ENCODE measurements at regions not wholly inside any gene's neighbourhood (a gene's known extent, or its start where the extent isn't known, plus 50 kb on each side); places are given as distances from the start of the nearest gene placed in this dataset.

GRCh38 chr2:221758076-221758475, 186.0 kb upstream of the EPHA4 start:
- no peak overlapping the region for H3K4me3 ChIP-seq (ENCODE audit: low read depth, low read length)
- DNase-seq (ENCODE audit: low read depth), result no peak
- TF ChIP-seq, protein P1, sequence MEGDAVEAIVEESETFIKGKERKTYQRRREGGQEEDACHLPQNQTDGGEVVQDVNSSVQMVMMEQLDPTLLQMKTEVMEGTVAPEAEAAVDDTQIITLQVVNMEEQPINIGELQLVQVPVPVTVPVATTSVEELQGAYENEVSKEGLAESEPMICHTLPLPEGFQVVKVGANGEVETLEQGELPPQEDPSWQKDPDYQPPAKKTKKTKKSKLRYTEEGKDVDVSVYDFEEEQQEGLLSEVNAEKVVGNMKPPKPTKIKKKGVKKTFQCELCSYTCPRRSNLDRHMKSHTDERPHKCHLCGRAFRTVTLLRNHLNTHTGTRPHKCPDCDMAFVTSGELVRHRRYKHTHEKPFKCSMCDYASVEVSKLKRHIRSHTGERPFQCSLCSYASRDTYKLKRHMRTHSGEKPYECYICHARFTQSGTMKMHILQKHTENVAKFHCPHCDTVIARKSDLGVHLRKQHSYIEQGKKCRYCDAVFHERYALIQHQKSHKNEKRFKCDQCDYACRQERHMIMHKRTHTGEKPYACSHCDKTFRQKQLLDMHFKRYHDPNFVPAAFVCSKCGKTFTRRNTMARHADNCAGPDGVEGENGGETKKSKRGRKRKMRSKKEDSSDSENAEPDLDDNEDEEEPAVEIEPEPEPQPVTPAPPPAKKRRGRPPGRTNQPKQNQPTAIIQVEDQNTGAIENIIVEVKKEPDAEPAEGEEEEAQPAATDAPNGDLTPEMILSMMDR (IDR thresholded peaks at IDR 0.05; ENCODE audit: control insufficient read depth, extremely low read depth, insufficient read depth), result no peak

- TF ChIP-seq, protein P1 (IDR thresholded peaks at IDR 0.05; ENCODE audit: control insufficient read depth, extremely low read depth, insufficient read depth), result no peak
- H3K4me3 ChIP-seq (ENCODE audit: low read depth, low read length), result no peak overlapping the region
- no peak for DNase-seq (ENCODE audit: low read depth)
Measured at GRCh38 chr2:221753401-221753800, 181.3 kb upstream of the EPHA4 start.

DNA sequence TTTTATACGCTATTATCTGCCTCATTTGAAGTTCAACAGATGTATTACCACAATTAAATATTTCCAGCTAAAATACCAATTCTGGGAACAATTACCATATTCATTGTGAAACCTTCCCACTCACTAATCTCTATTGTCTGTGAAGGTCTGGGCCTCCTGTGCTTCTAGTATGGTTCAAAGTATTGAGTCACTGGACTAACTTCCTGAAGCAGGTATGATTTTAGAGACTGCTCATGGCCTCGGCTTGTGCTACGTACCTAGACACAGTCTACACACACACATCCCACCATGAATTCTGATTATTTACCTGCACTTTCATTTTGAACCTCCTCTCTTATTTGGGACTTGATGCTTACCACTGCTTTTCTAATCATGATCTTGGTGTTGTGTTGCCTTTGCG, 180.7 kb upstream of the EPHA4 start:
- no peak for DNase-seq (ENCODE audit: low read depth)
- TF ChIP-seq, protein P1 (IDR thresholded peaks at IDR 0.05; ENCODE audit: control insufficient read depth, extremely low read depth, insufficient read depth), result no peak
- no peak overlapping the region for H3K4me3 ChIP-seq (ENCODE audit: low read depth, low read length)

GRCh38 chr2:221750316-221750715, 178.2 kb upstream of the EPHA4 start:
- H3K4me3 ChIP-seq (ENCODE audit: low read depth, low read length), result no peak overlapping the region
- DNase-seq (ENCODE audit: low read depth), result no peak
- TF ChIP-seq, protein P1 (IDR thresholded peaks at IDR 0.05; ENCODE audit: control insufficient read depth, extremely low read depth, insufficient read depth), result no peak

- TF ChIP-seq, protein P1 (IDR thresholded peaks at IDR 0.05; ENCODE audit: control insufficient read depth, extremely low read depth, insufficient read depth), result no peak
- H3K4me3 ChIP-seq (ENCODE audit: low read depth, low read length), result no peak overlapping the region
- DNase-seq (ENCODE audit: low read depth), result no peak
Measured at GRCh38 chr2:221747289-221747972, 175.3 kb upstream of the EPHA4 start.

DNA sequence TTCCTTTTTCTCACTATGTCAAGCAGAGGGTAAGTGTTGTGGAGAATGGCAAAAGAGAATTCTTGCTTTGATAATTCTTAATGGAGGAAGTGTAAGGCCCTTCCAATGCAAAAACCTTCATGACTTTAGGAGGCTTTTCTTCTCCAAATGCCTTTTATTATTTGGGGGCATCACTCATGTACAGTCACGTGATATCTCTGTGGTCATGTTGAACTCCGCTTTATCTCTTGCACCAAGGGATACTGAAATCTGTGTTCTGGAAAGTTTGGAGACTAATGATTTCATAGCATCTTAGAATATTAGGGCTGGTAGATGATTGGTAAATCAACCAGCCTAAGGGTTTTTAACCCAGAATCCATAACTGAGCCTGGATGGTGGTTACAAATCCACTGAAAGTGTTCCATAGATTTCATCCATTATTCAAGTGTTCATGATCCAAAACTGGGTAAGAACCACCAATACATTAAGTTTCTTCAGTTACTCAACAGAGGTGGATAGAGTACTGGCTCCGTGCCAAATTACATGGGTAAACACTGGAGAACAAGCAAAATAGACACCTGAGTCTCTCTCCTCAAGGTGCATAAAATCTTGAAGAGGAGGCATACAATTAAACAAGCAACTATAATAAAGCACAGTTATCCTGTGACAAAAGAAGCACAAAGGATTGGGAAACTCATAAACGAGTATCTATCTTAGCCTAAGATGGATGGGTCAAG, 169.6 kb upstream of the EPHA4 start:
- TF ChIP-seq, protein P1 (IDR thresholded peaks at IDR 0.05; ENCODE audit: control insufficient read depth, extremely low read depth, insufficient read depth), result no peak
- DNase-seq (ENCODE audit: low read depth), result peak; percentile 18
- no peak overlapping the region for H3K4me3 ChIP-seq (ENCODE audit: low read depth, low read length)

All from LNCaP clone FGC (cell line).